ENCODE measurements at regions not wholly inside any gene's neighbourhood (a gene's known extent, or its start where the extent isn't known, plus 50 kb on each side); places are given as distances from the start of the nearest gene placed in this dataset.

- no peak for TF ChIP-seq IRF3 (IDR thresholded peaks at IDR 0.05; ENCODE audit: low read depth, low read length)
- no peak for TF ChIP-seq FOSL2 (IDR thresholded peaks at IDR 0.05; ENCODE audit: borderline replicate concordance, low read depth)
- TF ChIP-seq GABPA (IDR thresholded peaks at IDR 0.05; ENCODE audit: low read depth) = no peak
- TF ChIP-seq RFX5 (IDR thresholded peaks at IDR 0.05; ENCODE audit: low read length) = no peak
- no peak for TF ChIP-seq GATA2 (CRISPR knock-in tag; IDR thresholded peaks at IDR 0.05)
- TF ChIP-seq EP300 (IDR thresholded peaks at IDR 0.05; ENCODE audit: borderline replicate concordance in 1 of 2, low read depth in 1 of 2, low read length in 1 of 2) = no peak
- no peak for TF ChIP-seq MEF2A (IDR thresholded peaks at IDR 0.05; ENCODE audit: borderline replicate concordance, low read depth)
- TF ChIP-seq NFIC (IDR thresholded peaks at IDR 0.05; ENCODE audit: borderline replicate concordance) = no peak
- no peak for TF ChIP-seq ELF1 (IDR thresholded peaks at IDR 0.05)
- TF ChIP-seq CTCF (IDR thresholded peaks at IDR 0.05) = no peak
- TF ChIP-seq SIN3A (IDR thresholded peaks at IDR 0.05; ENCODE audit: borderline replicate concordance, low read depth, low read length) = peak; percentile 49; the same call in 1 of the 2 replicates
- 0 out of 2 replicates have a peak, but pooled peaks have one; percentile 11 for TF ChIP-seq TCF12 (IDR thresholded peaks at IDR 0.05)
- TF ChIP-seq CHD2 (IDR thresholded peaks at IDR 0.05; ENCODE audit: low read length, partially characterized antibody) = no peak
- TF ChIP-seq TAF1 (IDR thresholded peaks at IDR 0.05; ENCODE audit: borderline replicate concordance, low read depth, low read length) = peak; percentile 63; the same call in 1 of the 2 replicates
- TF ChIP-seq SMC3 (IDR thresholded peaks at IDR 0.05; ENCODE audit: low read depth, low read length) = no peak
- TF ChIP-seq FOXJ3 (CRISPR knock-in tag; IDR thresholded peaks at IDR 0.05) = no peak
- TF ChIP-seq MAX (IDR thresholded peaks at IDR 0.05; ENCODE audit: low read depth) = no peak
- TF ChIP-seq YY1 (IDR thresholded peaks at IDR 0.05; ENCODE audit: low read depth) = no peak
- TF ChIP-seq USF2 (IDR thresholded peaks at IDR 0.05; ENCODE audit: borderline replicate concordance, low read depth, low read length) = no peak
- TF ChIP-seq NRF1 (IDR thresholded peaks at IDR 0.05; ENCODE audit: low read depth, low read length) = no peak
- TF ChIP-seq EZH2phosphoT487 (IDR thresholded peaks at IDR 0.05; ENCODE audit: borderline replicate concordance, low read depth) = no peak
- TF ChIP-seq RAD21 (IDR thresholded peaks at IDR 0.05; ENCODE audit: low read length) = no peak
- no peak for TF ChIP-seq TEAD4 (IDR thresholded peaks at IDR 0.05; ENCODE audit: borderline replicate concordance, insufficient read depth)
- no peak for TF ChIP-seq USF1 (IDR thresholded peaks at IDR 0.05; ENCODE audit: borderline replicate concordance, low read depth)
These were observed 124.6 kb upstream of the BTN3A2 start (continued) for GRCh38 chr6:26240157-26241032.

Data from SK-N-SH (cell line).